GM19239 (cell line): ENCODE measurements at regions not wholly inside any gene's neighbourhood (a gene's known extent, or its start where the extent isn't known, plus 50 kb on each side); places are given as distances from the start of the nearest gene placed in this dataset.
"Not testable (repeated sequence)": the region's sequence is repeated elsewhere in the genome, so short reads cannot be mapped to it uniquely, and the experiment has no call there.

ENCODE experiments used
- DNase-seq: peaks from one replicate; pipeline ENCODE4 v3.0.0; 2011; ENCODE audit warnings: low spot score; ENCODE audit not compliant: insufficient read length
- FAIRE-seq: peaks from 2 replicates; lab custom pipeline; 2011; peaks lifted over from hg19 to GRCh38; lab: Jason Lieb, UNC

DNA sequence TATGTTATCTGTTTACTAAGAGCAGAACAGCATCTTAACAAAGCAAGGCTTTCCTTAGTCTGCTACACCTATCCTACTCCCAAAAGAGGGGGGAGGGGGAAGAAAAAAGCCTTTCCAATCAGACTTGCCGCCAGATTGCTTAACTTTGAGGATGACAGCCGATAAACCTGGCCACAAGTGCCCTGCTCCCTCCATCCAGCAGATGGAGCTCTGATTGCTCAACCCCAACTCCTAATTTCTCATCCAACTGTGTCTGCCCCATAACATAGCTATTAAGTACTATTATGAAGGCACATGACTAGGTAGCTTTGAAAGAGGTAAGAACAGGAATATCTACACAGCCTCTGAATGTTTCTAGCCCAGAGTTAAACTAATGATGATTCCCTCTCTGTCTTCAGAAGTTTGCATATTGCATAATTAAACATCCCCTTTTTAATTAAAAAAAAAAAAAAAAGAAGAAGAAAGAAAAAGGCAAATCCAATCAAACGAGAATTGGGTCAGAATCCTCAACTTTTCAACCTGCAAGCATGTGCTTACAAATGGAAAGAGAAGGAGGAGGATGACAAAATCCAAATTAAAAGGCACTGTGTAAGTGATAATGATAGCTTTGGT, 247.4 kb downstream of the GALC start:
- FAIRE-seq (peak; percentile 66), DNase-seq (peak; percentile 23)

DNA sequence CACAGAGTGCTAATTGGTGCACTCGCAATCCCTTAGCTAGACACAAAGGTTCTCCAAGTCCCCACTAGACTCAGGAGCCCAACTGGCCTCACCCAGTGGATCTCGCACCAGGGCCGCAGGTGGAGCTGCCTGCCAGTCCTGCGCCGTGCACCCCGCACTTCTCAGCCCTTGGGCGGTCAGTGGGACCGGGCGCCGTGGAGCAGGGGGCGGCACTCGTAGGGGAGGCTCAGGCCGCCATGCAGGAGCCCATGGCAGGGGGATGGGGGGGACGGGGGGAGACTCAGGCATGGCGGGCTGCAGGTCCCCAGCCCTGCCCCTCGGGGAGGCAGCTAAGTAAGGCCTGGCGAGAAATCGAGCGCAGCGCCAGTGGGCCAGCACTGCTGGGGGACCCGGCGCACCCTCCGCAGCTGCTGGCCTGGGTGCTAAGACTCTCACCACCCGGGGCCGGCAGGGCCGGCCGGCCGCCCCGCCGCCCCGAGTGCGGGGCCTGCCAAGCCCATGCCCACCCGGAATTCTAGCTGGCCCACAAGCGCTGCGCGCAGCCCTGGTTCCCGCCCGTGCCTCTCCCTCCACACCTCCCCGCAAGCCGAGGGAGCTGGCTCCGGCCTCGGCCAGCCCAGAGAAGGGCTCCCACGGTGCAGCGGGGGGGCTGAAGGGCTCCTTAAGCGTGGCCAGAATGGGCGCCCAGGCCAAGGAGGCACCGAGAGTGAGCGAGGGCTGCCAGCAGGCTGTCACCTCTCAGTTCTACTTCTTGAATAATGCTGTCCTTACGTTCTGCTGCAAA, 258.2 kb downstream of the GALC start:
- DNase-seq, FAIRE-seq: not testable (repeated sequence)

GRCh38 chr14:87733115-87733514, 259.9 kb downstream of the GALC start:
- not testable (repeated sequence) for DNase-seq, FAIRE-seq

GRCh38 chr14:87732562-87732961, 260.4 kb downstream of the GALC start:
- no peak for FAIRE-seq
- no peak for DNase-seq

- DNase-seq (no peak), FAIRE-seq (no peak)
These were observed 267.7 kb downstream of the GALC start for GRCh38 chr14:87725318-87725717.

GRCh38 chr14:87712396-87713090, 280.4 kb downstream of the GALC start:
- DNase-seq (no peak), FAIRE-seq (no peak)

- DNase-seq (no peak), FAIRE-seq (no peak)
These were observed 287.5 kb downstream of the GALC start for GRCh38 chr14:87705439-87705896.

- DNase-seq (no peak), FAIRE-seq (no peak)
These were observed 294.5 kb downstream of the GALC start for GRCh38 chr14:87698481-87698880.

DNA sequence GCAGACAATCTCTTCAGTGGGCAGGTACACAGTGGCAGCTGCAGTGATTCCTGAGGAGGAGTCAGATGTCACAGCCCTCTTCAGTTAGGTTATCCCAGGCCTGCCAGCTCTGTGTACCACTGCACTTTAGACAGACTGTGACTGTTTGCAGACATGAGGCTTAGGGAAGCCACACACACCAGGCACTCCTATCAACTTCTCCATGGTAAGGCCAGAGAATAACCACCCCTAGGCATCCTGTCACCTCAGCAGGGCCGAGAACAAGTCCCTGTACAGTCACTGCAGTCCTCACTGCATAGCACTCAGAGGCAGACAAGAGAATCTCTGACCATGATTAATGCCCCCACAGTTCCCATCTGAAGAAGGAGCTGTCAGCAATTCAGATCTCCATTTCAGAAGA, 296.5 kb downstream of the GALC start:
- FAIRE-seq: no peak
- DNase-seq: no peak

- DNase-seq (no peak), FAIRE-seq (no peak)
These were observed 301.7 kb downstream of the GALC start for GRCh38 chr14:87691042-87691881.

- DNase-seq (no peak), FAIRE-seq (no peak)
These were observed 302.8 kb downstream of the GALC start for GRCh38 chr14:87690076-87690613.

DNA sequence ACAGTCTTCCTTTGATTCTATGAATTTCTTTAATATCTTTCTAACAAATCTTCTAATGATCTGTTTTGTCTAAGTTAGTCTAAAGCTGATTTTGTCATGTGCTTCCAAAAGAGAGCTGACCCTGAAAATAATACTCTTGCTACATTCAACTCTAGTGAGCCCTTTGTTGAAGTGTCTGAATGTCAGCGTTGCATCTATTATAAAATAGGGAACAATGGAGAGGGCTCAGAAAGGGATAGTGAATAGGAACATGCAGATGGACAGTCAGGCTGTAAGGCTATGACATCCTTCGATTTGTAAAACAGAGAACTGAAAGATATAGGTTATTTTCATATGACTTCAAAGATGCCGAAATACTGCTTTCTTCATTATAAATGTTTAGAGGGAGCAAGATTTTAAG, 304.5 kb downstream of the GALC start:
- DNase-seq: no peak
- FAIRE-seq: no peak

DNA sequence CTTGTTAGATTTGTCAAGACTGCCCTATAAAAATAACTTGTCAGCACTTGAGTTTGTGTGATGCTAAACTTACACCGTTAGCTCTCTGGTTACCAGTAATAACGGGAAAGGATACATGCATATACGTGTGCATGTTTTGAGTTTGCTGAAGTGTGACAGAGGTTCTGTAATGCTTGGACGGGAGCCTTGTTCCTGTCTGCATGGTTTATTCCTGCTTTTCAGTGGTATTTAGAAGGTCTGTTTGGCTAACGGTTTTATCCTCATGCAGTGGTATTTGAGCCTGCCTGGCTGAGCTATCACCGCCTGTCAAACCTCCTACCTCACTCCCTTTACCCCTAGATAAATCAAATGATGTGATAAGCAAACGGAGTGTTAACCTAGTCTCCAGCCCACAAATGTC, 305.6 kb downstream of the GALC start:
- no peak for DNase-seq
- FAIRE-seq: no peak

- DNase-seq (no peak), FAIRE-seq (no peak)
These were observed 306.2 kb downstream of the GALC start for GRCh38 chr14:87686746-87687145.

DNA sequence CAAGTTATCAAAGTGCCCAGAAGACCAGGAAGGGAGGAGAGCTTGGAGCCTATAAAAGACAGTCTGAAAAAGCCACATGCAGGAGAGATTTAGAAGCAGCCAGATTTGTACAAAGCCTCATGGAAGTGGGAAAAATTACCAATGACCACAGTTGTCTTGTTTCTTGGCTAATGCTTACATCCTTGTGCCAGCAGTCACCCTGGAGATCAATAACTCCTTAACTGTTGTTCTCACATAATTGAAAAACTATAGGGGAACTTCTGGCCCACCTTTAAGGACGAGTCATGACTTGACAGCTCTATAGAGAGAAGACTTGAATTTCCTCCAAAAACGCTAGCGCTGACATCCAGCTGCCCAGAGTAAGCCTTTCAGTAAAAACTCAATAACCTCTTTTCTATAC, 313.1 kb downstream of the GALC start:
- FAIRE-seq (no peak), DNase-seq (no peak)

DNA sequence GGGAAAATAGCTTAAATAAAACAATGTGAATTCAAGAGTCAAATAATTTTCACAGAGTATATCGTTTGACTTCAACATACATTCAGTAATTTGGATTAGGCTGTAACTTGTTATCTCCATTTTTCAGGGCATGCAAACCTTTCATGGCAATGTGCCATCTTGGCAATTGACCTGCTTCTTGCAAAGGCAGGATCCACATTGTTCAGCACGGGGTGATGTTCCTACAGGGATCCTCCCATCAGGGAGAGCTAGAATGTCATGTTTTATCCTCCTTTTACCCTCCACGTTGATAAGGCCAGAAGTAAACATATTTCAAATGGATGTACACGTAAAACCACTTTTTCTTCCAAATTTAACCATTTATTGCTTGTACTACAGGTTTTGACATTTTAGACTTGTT, 314.4 kb downstream of the GALC start:
- no peak for DNase-seq
- no peak for FAIRE-seq

GRCh38 chr14:87676814-87677437, 316.1 kb downstream of the GALC start:
- DNase-seq (no peak), FAIRE-seq (no peak)

GRCh38 chr14:87667659-87668058, 325.3 kb downstream of the GALC start:
- DNase-seq (no peak), FAIRE-seq (no peak)

DNA sequence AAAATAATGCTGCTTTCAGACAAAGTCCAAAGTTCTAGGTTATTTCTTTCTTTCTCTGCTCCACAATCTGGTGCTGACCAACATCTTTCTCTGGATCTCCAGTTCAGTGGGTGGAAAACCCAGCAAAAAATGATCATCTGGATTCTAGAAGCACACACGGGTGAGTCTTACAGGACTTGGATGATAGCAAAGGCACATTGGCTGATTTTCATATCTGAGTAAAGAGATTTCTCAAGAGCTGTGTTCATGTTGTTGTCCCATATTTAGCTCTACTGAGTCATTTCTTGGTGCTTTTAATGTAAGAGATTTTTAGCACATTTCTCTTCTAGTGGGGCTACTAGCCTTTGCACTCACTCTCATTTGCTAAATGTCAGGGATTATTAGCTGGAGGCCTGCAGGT, 336.7 kb downstream of the GALC start:
- no peak for FAIRE-seq

DNA sequence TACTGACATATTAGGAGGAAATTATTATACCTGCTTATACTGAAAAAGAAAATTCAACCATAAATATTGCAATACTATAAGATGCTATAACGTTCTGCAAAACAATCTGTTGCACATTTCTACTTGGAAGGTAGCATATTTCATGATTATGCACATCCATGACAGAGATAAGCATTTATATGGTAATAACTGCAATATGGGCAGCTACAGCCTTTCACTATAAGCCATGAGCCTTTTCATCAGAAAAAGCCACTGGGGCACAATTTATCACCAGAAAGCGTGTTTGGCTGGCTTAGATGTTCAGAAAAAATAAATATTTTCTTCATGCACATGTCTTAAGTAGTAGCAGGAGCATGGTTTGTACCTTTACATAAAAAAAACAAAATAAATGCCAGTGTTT, 340.7 kb downstream of the GALC start:
- DNase-seq (no peak), FAIRE-seq (no peak)

More for the DNA sequence above, 336.7 kb downstream of the GALC start:
- DNase-seq: no peak
